Suprapubic skin (tissue), 4 donors: ENCODE measurements at regions not wholly inside any gene's neighbourhood (a gene's known extent, or its start where the extent isn't known, plus 50 kb on each side); places are given as distances from the start of the nearest gene placed in this dataset.

Experiments used
- DNase-seq, 2 donors: peaks; one replicate each; pipeline ENCODE4 v3.0.0-alpha.2; 2019; ENCODE audit warnings: low spot score in 2 of 2
- H3K27ac ChIP-seq: fragments of 200-600 bp; sonication (generic); one replicate; pipeline ENCODE4 v1.5.1; 2019
- H3K27me3 ChIP-seq: fragments of 200-600 bp; sonication (generic); one replicate; pipeline ENCODE4 v1.5.1; 2019
- H3K36me3 ChIP-seq: fragments of 200-600 bp; sonication (generic); one replicate; pipeline ENCODE4 v1.5.1; 2019
- H3K4me1 ChIP-seq: fragments of 200-600 bp; sonication (generic); one replicate; pipeline ENCODE4 v1.5.1; 2019
- H3K4me3 ChIP-seq: fragments of 200-600 bp; sonication (generic); one replicate; pipeline ENCODE4 v1.5.1; 2019; ENCODE audit warnings: mild to moderate bottlenecking
- H3K9me3 ChIP-seq: fragments of 200-600 bp; sonication (generic); one replicate; pipeline ENCODE4 v1.5.1; 2019
- EP300 ChIP-seq: sonication (generic); formaldehyde crosslinking; IDR thresholded peaks from one replicate; pipeline ENCODE4 v1.6.1; 2017; ENCODE audit warnings: antibody characterized with exemption
- POLR2A ChIP-seq, 2 donors: fragments of 450-650 bp; IDR thresholded peaks; one replicate each; pipeline ENCODE4 v1.6.1; 2017; ENCODE audit warnings: antibody characterized with exemption in 2 of 2, mild to moderate bottlenecking in 2 of 2, moderate library complexity in 2 of 2
- POLR2AphosphoS5 ChIP-seq, 3 donors: sonication (generic); formaldehyde crosslinking; IDR thresholded peaks; one replicate each; pipeline ENCODE4 v1.6.1; 2017; ENCODE audit warnings: antibody characterized with exemption in 3 of 3
- WGBS: methylation state at CpG from one replicate; pipeline ENCODE4 v1.1.5; 2018; 5-methylcytosine and 5-hydroxymethylcytosine counted together
- TF ChIP-seq, protein P1 (sequence below), 2 donors: fragments of 200-600 bp in 1 of 2; fragments of 450-650 bp in 1 of 2; sonication (generic) in 1 of 2; IDR thresholded peaks; one replicate each; pipeline ENCODE4 v1.5.1; 2016 to 2019; ENCODE audit warnings: antibody characterized with exemption in 2 of 2, mild to moderate bottlenecking in 1 of 2, moderate library complexity in 1 of 2

- no peak overlapping the region for H3K4me3 ChIP-seq
- H3K9me3 ChIP-seq: no peaks in the 10 kb centered on the region
- TF ChIP-seq POLR2AphosphoS5 (IDR thresholded peaks at IDR 0.05) (no peak), POLR2A (IDR thresholded peaks at IDR 0.05) (no peak), EP300 (no peak)
- TF ChIP-seq, protein P1, sequence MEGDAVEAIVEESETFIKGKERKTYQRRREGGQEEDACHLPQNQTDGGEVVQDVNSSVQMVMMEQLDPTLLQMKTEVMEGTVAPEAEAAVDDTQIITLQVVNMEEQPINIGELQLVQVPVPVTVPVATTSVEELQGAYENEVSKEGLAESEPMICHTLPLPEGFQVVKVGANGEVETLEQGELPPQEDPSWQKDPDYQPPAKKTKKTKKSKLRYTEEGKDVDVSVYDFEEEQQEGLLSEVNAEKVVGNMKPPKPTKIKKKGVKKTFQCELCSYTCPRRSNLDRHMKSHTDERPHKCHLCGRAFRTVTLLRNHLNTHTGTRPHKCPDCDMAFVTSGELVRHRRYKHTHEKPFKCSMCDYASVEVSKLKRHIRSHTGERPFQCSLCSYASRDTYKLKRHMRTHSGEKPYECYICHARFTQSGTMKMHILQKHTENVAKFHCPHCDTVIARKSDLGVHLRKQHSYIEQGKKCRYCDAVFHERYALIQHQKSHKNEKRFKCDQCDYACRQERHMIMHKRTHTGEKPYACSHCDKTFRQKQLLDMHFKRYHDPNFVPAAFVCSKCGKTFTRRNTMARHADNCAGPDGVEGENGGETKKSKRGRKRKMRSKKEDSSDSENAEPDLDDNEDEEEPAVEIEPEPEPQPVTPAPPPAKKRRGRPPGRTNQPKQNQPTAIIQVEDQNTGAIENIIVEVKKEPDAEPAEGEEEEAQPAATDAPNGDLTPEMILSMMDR (IDR thresholded peaks at IDR 0.05): no peak
Measured at GRCh38 chr18:10258836-10259474, 195.5 kb upstream of the APCDD1 start.

GRCh38 chr18:10259901-10260300, 194.5 kb upstream of the APCDD1 start:
- DNase-seq: no peak
- TF ChIP-seq EP300: no peak
- TF ChIP-seq POLR2A (IDR thresholded peaks at IDR 0.05): no peak
- TF ChIP-seq POLR2AphosphoS5 (IDR thresholded peaks at IDR 0.05): no peak
- TF ChIP-seq, protein P1 (IDR thresholded peaks at IDR 0.05): no peak
- Histone ChIP-seq H3K27me3 (no peaks in the 10 kb centered on the region), H3K27ac (no peak overlapping the region), H3K4me3 (no peak overlapping the region), H3K4me1 (no peaks in the 10 kb centered on the region), H3K36me3 (no peaks in the 10 kb centered on the region), H3K9me3 (no peaks in the 10 kb centered on the region)
- WGBS: 74% methylated on average over 3 of the region's 3 CpGs

More at GRCh38 chr18:10258836-10259474, 195.5 kb upstream of the APCDD1 start:
- Histone ChIP-seq H3K27me3 (no peaks in the 10 kb centered on the region), H3K27ac (no peak overlapping the region), H3K4me1 (no peaks in the 10 kb centered on the region), H3K36me3 (no peaks in the 10 kb centered on the region)
- WGBS: 75% methylated on average over 5 of the region's 5 CpGs
- DNase-seq: no peak

DNA sequence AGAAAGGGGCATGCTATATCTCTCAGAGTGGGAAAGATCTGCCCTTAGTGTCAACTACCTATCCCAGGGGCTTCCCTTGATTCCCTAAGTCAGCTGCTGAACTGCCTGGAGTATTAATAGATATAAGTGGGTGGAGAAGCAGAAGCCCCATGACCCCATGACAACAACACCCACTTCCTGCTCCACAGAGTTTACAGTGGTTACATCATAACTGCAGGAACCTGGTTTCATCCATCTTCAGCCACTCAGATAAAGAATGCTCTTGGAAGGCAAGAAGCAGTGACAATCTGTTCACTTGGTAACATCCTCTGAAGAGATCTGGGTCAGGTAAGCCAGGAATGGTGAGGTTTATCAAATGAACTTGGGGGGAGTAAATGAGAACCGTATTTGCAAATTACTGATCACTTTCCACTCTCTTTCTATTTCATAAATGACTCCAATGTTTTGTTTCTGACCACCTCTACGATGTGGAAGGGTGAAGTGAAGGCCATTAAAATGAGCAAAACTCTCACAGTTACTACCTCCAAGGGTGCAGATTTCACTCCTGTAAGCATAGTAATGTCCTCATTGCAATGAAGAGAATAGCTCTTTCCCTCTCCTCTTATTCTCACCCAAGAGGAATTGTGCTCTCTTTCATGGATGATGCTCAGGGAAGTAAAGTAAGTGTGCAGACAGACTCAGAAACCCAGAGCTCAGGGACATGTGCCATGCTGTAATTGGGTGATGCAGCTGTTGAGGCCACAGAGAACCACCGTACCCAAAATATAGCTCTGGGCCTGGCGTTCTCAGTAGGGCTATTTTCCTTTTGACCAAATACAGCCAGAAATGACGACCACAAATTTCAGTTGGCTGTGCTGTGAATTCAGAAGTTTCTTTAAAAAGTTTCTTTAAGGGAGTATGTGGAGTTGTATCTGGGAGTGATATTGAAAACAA, 192.8 kb upstream of the APCDD1 start:
- Histone ChIP-seq H3K4me3 (no peak overlapping the region), H3K36me3 (no peaks in the 10 kb centered on the region), H3K9me3 (no peaks in the 10 kb centered on the region), H3K27ac (no peak overlapping the region), H3K4me1 (peaks cover 5% of the 10 kb centered on the region), H3K27me3 (no peaks in the 10 kb centered on the region)
- DNase-seq: no peak
- TF ChIP-seq POLR2AphosphoS5 (IDR thresholded peaks at IDR 0.05): no peak
- no peak for TF ChIP-seq EP300
- TF ChIP-seq, protein P1 (IDR thresholded peaks at IDR 0.05): no peak
- no peak for TF ChIP-seq POLR2A (IDR thresholded peaks at IDR 0.05)
- 94% methylated on average over 5 of the region's 5 CpGs for WGBS

- Histone ChIP-seq H3K4me1 (peaks cover 5% of the 10 kb centered on the region), H3K27me3 (no peaks in the 10 kb centered on the region), H3K4me3 (no peak overlapping the region), H3K27ac (no peak overlapping the region), H3K9me3 (no peaks in the 10 kb centered on the region), H3K36me3 (no peaks in the 10 kb centered on the region)
- no peak for DNase-seq
- TF ChIP-seq, protein P1 (IDR thresholded peaks at IDR 0.05): no peak
- TF ChIP-seq POLR2AphosphoS5 (IDR thresholded peaks at IDR 0.05) (no peak), EP300 (no peak), POLR2A (IDR thresholded peaks at IDR 0.05) (no peak)
- WGBS: 80% methylated on average over 9 of the region's 9 CpGs
Measured at GRCh38 chr18:10262566-10262965, 191.9 kb upstream of the APCDD1 start.

- TF ChIP-seq EP300 (no peak), POLR2AphosphoS5 (IDR thresholded peaks at IDR 0.05) (no peak), POLR2A (IDR thresholded peaks at IDR 0.05) (no peak)
- TF ChIP-seq, protein P1 (IDR thresholded peaks at IDR 0.05): no peak
- 95% methylated on average over 6 of the region's 7 CpGs for WGBS
- no peak for DNase-seq
- Histone ChIP-seq H3K27me3 (no peaks in the 10 kb centered on the region), H3K36me3 (no peaks in the 10 kb centered on the region), H3K9me3 (no peaks in the 10 kb centered on the region), H3K4me3 (no peak overlapping the region), H3K27ac (no peak overlapping the region), H3K4me1 (peaks cover 15% of the 10 kb centered on the region)
Measured at GRCh38 chr18:10264260-10264659, 190.2 kb upstream of the APCDD1 start.
